Panc1 (cell line): ENCODE measurements at regions not wholly inside any gene's neighbourhood (a gene's known extent, or its start where the extent isn't known, plus 50 kb on each side); places are given as distances from the start of the nearest gene placed in this dataset.

ENCODE experiments used
- ATAC-seq: fragments of 200-7000 bp; cut with Tn5 transposase; 2 replicates; pipeline ENCODE4 v1.9.1; 2020; ENCODE audit warnings: mild to moderate bottlenecking, moderate library complexity
- BruUV-seq: library from RNA; stranded (reverse); fragments of 400-500 nt; replicated peaks from 2 replicates; lab custom pipeline; 2021; lab: Mats Ljungman, UMichigan
- CTCF ChIA-PET: fragments of 300-600 bp; sonication (Branson Sonifier 250); formaldehyde crosslinking; loops from one replicate; lab custom pipeline; 2022; ENCODE audit warnings: antibody characterized with exemption; lab: Charles Lee
- POLR2A ChIA-PET: fragments of 300-600 bp; sonication (Branson Sonifier 250); formaldehyde crosslinking; loops from one replicate; lab custom pipeline; 2022; ENCODE audit warnings: antibody characterized with exemption; lab: Charles Lee
- DNase-seq: peaks from one replicate; pipeline ENCODE4 v3.0.0-alpha.2; 2010; ENCODE audit warnings: low read depth, low spot score
- H3K27ac ChIP-seq: 2 replicates; pipeline ENCODE4 v1.5.1; 2011; ENCODE audit warnings: mild to moderate bottlenecking, low read length, inconsistent platforms
- H3K27me3 ChIP-seq: fragments of 200-500 bp; sonication (Bioruptor generic); 2 replicates; pipeline ENCODE4 v1.6.0; 2014; ENCODE audit warnings: low read length, inconsistent platforms; ENCODE audit not compliant: control insufficient read depth, insufficient read depth
- H3K36me3 ChIP-seq: fragments of 200-500 bp; sonication (Bioruptor generic); 2 replicates; pipeline ENCODE4 v1.5.1; 2014; ENCODE audit warnings: inconsistent platforms, mild to moderate bottlenecking, low read length, moderate library complexity; ENCODE audit not compliant: control insufficient read depth, insufficient read depth
- H3K4me1 ChIP-seq: 2 replicates; pipeline ENCODE4 v1.5.1; 2011; ENCODE audit warnings: inconsistent platforms, mild to moderate bottlenecking, low read length, moderate library complexity; ENCODE audit not compliant: control insufficient read depth, insufficient read depth
- H3K4me3 ChIP-seq, 2 experiments: 2 replicates each; pipeline ENCODE4 v1.5.1; 2011 to 2012; ENCODE audit warnings: low read depth in 2 of 2, low read length in 2 of 2, mild to moderate bottlenecking in 2 of 2, inconsistent platforms in 1 of 2, moderate library complexity in 1 of 2
- H3K9me3 ChIP-seq: fragments of 200-500 bp; sonication (Bioruptor generic); 2 replicates; pipeline ENCODE4 v1.5.1; 2014; ENCODE audit warnings: low read depth, mild to moderate bottlenecking, inconsistent platforms, low read length, moderate library complexity; ENCODE audit not compliant: control insufficient read depth, insufficient read depth
- POLR2AphosphoS5 ChIP-seq: IDR thresholded peaks from 2 replicates; pipeline ENCODE4 v1.6.1; 2012; ENCODE audit warnings: mild to moderate bottlenecking, low read depth, low read length, moderate library complexity
- SIN3A ChIP-seq: IDR thresholded peaks from 2 replicates; pipeline ENCODE4 v1.6.1; 2012; ENCODE audit warnings: low read depth, mild to moderate bottlenecking, low read length, moderate library complexity, borderline replicate concordance; ENCODE audit not compliant: insufficient read depth
- TCF7L2 ChIP-seq: IDR thresholded peaks from 2 replicates; pipeline ENCODE4 v1.6.1; 2011; ENCODE audit warnings: mild to moderate bottlenecking, low read depth, low read length, inconsistent platforms
- in situ Hi-C: cut with HindIII; loops from 2 replicates; pipeline ENCODE4 v1.10.0; 2016; ENCODE audit warnings: low sequenced_read_pairs, low pct_unique_long_range_greater_than_20kb
- intact Hi-C: fragments of 100-400 bp; cut with micrococcal nuclease; formaldehyde crosslinking; loops from one replicate; pipeline ENCODE4 v1.10.0; 2022; ENCODE audit not compliant: unreplicated experiment
- TF ChIP-seq, protein P1 (sequence below), 2 experiments: IDR thresholded peaks; 2 replicates each; pipeline ENCODE4 v1.6.1; 2011 to 2012; ENCODE audit warnings: low read depth in 2 of 2, control low read depth in 1 of 2, low read length in 1 of 2, mild to moderate bottlenecking in 1 of 2, moderate library complexity in 1 of 2; ENCODE audit not compliant: insufficient read depth in 1 of 2
- TF ChIP-seq, protein P2 (sequence below): fragments of 450-650 bp; IDR thresholded peaks from 2 replicates; pipeline ENCODE4 v1.5.1; 2017; ENCODE audit warnings: mild to moderate bottlenecking

DNA sequence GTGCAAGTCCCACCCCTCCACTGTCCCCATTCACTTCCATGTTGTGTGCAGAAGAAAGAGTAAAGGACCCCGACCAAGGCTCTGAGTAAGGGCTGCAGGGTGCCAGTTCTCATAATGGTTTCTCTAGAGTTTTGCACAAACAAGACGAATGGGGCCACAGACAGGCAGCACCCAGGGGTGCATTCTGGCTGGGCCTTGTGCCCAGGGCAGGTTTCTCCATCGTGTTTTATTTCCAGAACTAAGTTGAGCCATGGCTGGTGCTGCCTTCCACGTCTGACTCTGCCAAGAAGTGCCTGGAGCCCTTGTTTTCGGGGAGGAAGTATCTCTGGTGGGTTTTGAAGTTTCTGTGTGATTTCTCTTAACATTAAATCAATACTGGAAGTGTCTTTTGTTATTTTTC, 95.0 kb upstream of the SDK1 start:
- TF ChIP-seq, protein P1, sequence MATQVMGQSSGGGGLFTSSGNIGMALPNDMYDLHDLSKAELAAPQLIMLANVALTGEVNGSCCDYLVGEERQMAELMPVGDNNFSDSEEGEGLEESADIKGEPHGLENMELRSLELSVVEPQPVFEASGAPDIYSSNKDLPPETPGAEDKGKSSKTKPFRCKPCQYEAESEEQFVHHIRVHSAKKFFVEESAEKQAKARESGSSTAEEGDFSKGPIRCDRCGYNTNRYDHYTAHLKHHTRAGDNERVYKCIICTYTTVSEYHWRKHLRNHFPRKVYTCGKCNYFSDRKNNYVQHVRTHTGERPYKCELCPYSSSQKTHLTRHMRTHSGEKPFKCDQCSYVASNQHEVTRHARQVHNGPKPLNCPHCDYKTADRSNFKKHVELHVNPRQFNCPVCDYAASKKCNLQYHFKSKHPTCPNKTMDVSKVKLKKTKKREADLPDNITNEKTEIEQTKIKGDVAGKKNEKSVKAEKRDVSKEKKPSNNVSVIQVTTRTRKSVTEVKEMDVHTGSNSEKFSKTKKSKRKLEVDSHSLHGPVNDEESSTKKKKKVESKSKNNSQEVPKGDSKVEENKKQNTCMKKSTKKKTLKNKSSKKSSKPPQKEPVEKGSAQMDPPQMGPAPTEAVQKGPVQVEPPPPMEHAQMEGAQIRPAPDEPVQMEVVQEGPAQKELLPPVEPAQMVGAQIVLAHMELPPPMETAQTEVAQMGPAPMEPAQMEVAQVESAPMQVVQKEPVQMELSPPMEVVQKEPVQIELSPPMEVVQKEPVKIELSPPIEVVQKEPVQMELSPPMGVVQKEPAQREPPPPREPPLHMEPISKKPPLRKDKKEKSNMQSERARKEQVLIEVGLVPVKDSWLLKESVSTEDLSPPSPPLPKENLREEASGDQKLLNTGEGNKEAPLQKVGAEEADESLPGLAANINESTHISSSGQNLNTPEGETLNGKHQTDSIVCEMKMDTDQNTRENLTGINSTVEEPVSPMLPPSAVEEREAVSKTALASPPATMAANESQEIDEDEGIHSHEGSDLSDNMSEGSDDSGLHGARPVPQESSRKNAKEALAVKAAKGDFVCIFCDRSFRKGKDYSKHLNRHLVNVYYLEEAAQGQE (IDR thresholded peaks at IDR 0.05; ENCODE audit: insufficient read depth in 1 of 2, low read depth in 2 of 2, low read length in 1 of 2) = no peak
- no peak for TF ChIP-seq TCF7L2
- no peak for TF ChIP-seq POLR2AphosphoS5
- TF ChIP-seq, protein P2, sequence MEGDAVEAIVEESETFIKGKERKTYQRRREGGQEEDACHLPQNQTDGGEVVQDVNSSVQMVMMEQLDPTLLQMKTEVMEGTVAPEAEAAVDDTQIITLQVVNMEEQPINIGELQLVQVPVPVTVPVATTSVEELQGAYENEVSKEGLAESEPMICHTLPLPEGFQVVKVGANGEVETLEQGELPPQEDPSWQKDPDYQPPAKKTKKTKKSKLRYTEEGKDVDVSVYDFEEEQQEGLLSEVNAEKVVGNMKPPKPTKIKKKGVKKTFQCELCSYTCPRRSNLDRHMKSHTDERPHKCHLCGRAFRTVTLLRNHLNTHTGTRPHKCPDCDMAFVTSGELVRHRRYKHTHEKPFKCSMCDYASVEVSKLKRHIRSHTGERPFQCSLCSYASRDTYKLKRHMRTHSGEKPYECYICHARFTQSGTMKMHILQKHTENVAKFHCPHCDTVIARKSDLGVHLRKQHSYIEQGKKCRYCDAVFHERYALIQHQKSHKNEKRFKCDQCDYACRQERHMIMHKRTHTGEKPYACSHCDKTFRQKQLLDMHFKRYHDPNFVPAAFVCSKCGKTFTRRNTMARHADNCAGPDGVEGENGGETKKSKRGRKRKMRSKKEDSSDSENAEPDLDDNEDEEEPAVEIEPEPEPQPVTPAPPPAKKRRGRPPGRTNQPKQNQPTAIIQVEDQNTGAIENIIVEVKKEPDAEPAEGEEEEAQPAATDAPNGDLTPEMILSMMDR = no peak
- TF ChIP-seq SIN3A = no peak
- Histone ChIP-seq H3K27me3 (no peaks in the 10 kb centered on the region), H3K4me3 (no peak overlapping the region), H3K36me3 (no peaks in the 10 kb centered on the region), H3K27ac (no peak overlapping the region), H3K9me3 (no peaks in the 10 kb centered on the region), H3K4me1 (no peaks in the 10 kb centered on the region)
- no TSS peak for BruUV-seq
- intact Hi-C loops = no loop called here
- no peak for DNase-seq
- ATAC-seq = no peak
- ChIA-PET CTCF (no interaction called here), POLR2A (no interaction called here)
- in situ Hi-C loops = no loop called here

DNA sequence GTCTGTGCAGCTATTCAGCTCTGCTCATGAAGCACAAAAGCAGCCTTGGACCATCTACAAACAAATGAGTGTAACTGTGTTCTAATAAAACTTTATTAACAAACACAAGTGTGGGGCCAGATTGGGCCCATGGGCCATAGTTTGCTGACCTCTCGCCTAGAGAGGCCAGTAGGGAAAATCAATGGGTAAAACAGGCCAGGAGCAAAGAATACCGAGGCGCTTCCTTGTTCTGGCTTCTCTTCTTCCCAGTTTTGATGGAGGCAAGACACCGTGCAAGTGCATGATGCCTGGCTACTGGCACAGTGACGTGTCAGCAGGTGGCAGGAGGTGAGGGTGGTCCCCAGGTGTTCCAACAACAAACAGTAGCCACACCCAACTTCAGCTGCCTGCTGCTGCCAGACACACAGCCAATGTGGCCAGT, 94.3 kb upstream of the SDK1 start:
- ATAC-seq = no peak
- no peak for DNase-seq
- no peak overlapping the region for H3K4me3 ChIP-seq
- H3K36me3 ChIP-seq = no peaks in the 10 kb centered on the region
- in situ Hi-C loops (no loop called here), intact Hi-C loops (no loop called here)
- no peaks in the 10 kb centered on the region for H3K27me3 ChIP-seq
- ChIA-PET CTCF (no interaction called here), POLR2A (interaction anchor here (0.6 kb wide), 1 partner anchor 14 kb away, joined by 6 read pairs; no protein-coding TSS in a partner anchor)
- no peaks in the 10 kb centered on the region for H3K9me3 ChIP-seq
- BruUV-seq = no TSS peak
- H3K4me1 ChIP-seq = no peaks in the 10 kb centered on the region
- no peak overlapping the region for H3K27ac ChIP-seq
- TF ChIP-seq TCF7L2 (no peak), SIN3A (no peak), POLR2AphosphoS5 (no peak)
- TF ChIP-seq, protein P1 (IDR thresholded peaks at IDR 0.05; ENCODE audit: insufficient read depth in 1 of 2, low read depth in 2 of 2, low read length in 1 of 2) = no peak
- TF ChIP-seq, protein P2 = no peak
